ENCODE measurements at regions not wholly inside any gene's neighbourhood (a gene's known extent, or its start where the extent isn't known, plus 50 kb on each side); places are given as distances from the start of the nearest gene placed in this dataset.
"Not testable (repeated sequence)": the region's sequence is repeated elsewhere in the genome, so short reads cannot be mapped to it uniquely, and the experiment has no call there.

- H3K4me1 ChIP-seq = no peaks in the 10 kb centered on the region
- no peak for ATAC-seq
- DNase-seq = no peak
- no peaks in the 10 kb centered on the region for H3K27me3 ChIP-seq
- H3K36me3 ChIP-seq = no peaks in the 10 kb centered on the region
- no peak for TF ChIP-seq CTCF (IDR thresholded peaks at IDR 0.05)
- intact Hi-C loops (cut with DNase I) = no loop called here
- H3K27ac ChIP-seq = no peak overlapping the region
- H3K9me3 ChIP-seq = no peaks in the 10 kb centered on the region
- no peak overlapping the region for H3K4me3 ChIP-seq
Measured at GRCh38 chr18:43341014-43341413, 63.7 kb upstream of the SYT4 start.

GRCh38 chr18:43350176-43350575 lies 72.9 kb upstream of the SYT4 start:
- no peaks in the 10 kb centered on the region for H3K9me3 ChIP-seq
- intact Hi-C loops (cut with DNase I) = no loop called here
- no peaks in the 10 kb centered on the region for H3K4me1 ChIP-seq
- ATAC-seq = no peak
- DNase-seq = no peak
- no peak overlapping the region for H3K27ac ChIP-seq
- no peaks in the 10 kb centered on the region for H3K36me3 ChIP-seq
- H3K4me3 ChIP-seq = no peak overlapping the region
- no peaks in the 10 kb centered on the region for H3K27me3 ChIP-seq
- no peak for TF ChIP-seq CTCF (IDR thresholded peaks at IDR 0.05)

GRCh38 chr18:43364535-43364934 lies 87.2 kb upstream of the SYT4 start:
- ATAC-seq = no peak

GRCh38 chr18:43367895-43368294 lies 90.6 kb upstream of the SYT4 start:
- no peak for TF ChIP-seq CTCF (IDR thresholded peaks at IDR 0.05)
- Histone ChIP-seq H3K4me3 (no peak overlapping the region), H3K27me3 (no peaks in the 10 kb centered on the region), H3K36me3 (no peaks in the 10 kb centered on the region), H3K27ac (no peak overlapping the region), H3K9me3 (no peaks in the 10 kb centered on the region), H3K4me1 (no peaks in the 10 kb centered on the region)
- intact Hi-C loops (cut with DNase I) = no loop called here
- no peak for ATAC-seq
- no peak for DNase-seq

More at GRCh38 chr18:43364535-43364934, 87.2 kb upstream of the SYT4 start:
- H3K9me3 ChIP-seq = no peaks in the 10 kb centered on the region
- no peak overlapping the region for H3K4me3 ChIP-seq
- no peaks in the 10 kb centered on the region for H3K27me3 ChIP-seq
- no peaks in the 10 kb centered on the region for H3K4me1 ChIP-seq
- DNase-seq = no peak
- TF ChIP-seq CTCF (IDR thresholded peaks at IDR 0.05) = no peak
- intact Hi-C loops (cut with DNase I) = no loop called here
- H3K27ac ChIP-seq = no peak overlapping the region
- H3K36me3 ChIP-seq = no peaks in the 10 kb centered on the region

GRCh38 chr18:43369311-43369710 lies 92.0 kb upstream of the SYT4 start:
- H3K4me3 ChIP-seq; H3K9me3 ChIP-seq; H3K4me1 ChIP-seq; DNase-seq; H3K36me3 ChIP-seq; H3K27ac ChIP-seq; ATAC-seq; H3K27me3 ChIP-seq; intact Hi-C loops (cut with DNase I): not testable (repeated sequence)

GRCh38 chr18:43372773-43373172 lies 95.5 kb upstream of the SYT4 start:
- Histone ChIP-seq H3K4me3 (no peak overlapping the region), H3K36me3 (no peaks in the 10 kb centered on the region), H3K27me3 (no peaks in the 10 kb centered on the region), H3K27ac (no peak overlapping the region), H3K4me1 (no peaks in the 10 kb centered on the region), H3K9me3 (no peaks in the 10 kb centered on the region)
- no peak for TF ChIP-seq CTCF (IDR thresholded peaks at IDR 0.05)
- intact Hi-C loops (cut with DNase I) = no loop called here
- no peak for ATAC-seq
- DNase-seq = no peak

Measured in upper lobe of right lung (tissue), 1 donor.